Thyroid gland (tissue), 4 donors: ENCODE measurements at regions not wholly inside any gene's neighbourhood (a gene's known extent, or its start where the extent isn't known, plus 50 kb on each side); places are given as distances from the start of the nearest gene placed in this dataset.
A peak's percentile ranks its signal among the peaks of the same experiment; 100 is the strongest.
"Not testable (repeated sequence)": the region's sequence is repeated elsewhere in the genome, so short reads cannot be mapped to it uniquely, and the experiment has no call there.

Experiments
- DNase-seq, 2 donors: peaks; one replicate each; pipeline ENCODE4 v3.0.0-alpha.2; 2019
- H3K27ac ChIP-seq, 3 donors: fragments of 200-600 bp; sonication (generic); 1 replicate in 2 of 3; 2 replicates in 1 of 3; pipeline ENCODE4 v1.5.1; 2016 to 2019; ENCODE audit warnings: mild to moderate bottlenecking in 1 of 3, moderate library complexity in 1 of 3
- H3K27me3 ChIP-seq: fragments of 200-600 bp; sonication (generic); one replicate; pipeline ENCODE4 v1.5.1; 2019
- H3K36me3 ChIP-seq, 2 donors: fragments of 200-600 bp; sonication (generic); one replicate each; pipeline ENCODE4 v1.5.1; 2016 to 2019
- H3K4me1 ChIP-seq, 2 donors: fragments of 200-600 bp; sonication (generic); one replicate each; pipeline ENCODE4 v1.5.1; 2017 to 2019
- H3K4me3 ChIP-seq, 3 donors: fragments of 200-600 bp; sonication (generic); replicated peaks in 1 of 3; 1 replicate in 2 of 3; 2 replicates in 1 of 3; pipeline ENCODE4 v1.5.1; 2016; ENCODE audit warnings: mild to moderate bottlenecking in 1 of 3
- H3K9me3 ChIP-seq: fragments of 200-600 bp; sonication (generic); one replicate; pipeline ENCODE4 v1.5.1; 2017
- CTCF ChIP-seq, 6 experiments: fragments of 200-600 bp in 3 of 6; fragments of 450-650 bp in 3 of 6; sonication (generic) in 3 of 6; IDR thresholded peaks; one replicate each; pipeline ENCODE4 v1.5.1; 2016 to 2019; ENCODE audit warnings: antibody characterized with exemption in 6 of 6, mild to moderate bottlenecking in 2 of 6, inconsistent platforms in 1 of 6, moderate library complexity in 1 of 6
- POLR2A ChIP-seq, 2 donors: fragments of 450-650 bp; IDR thresholded peaks; one replicate each; pipeline ENCODE4 v1.6.1; 2017; ENCODE audit warnings: antibody characterized with exemption in 2 of 2, mild to moderate bottlenecking in 2 of 2, moderate library complexity in 1 of 2
- WGBS, 2 donors: methylation state at CpG; one replicate each; pipeline ENCODE4 v1.1.5; 2017; 5-methylcytosine and 5-hydroxymethylcytosine counted together
- intact Hi-C: fragments of 100-400 bp; cut with DNase I; formaldehyde crosslinking; loops from one replicate; pipeline ENCODE4 v1.15.1; 2023

DNA sequence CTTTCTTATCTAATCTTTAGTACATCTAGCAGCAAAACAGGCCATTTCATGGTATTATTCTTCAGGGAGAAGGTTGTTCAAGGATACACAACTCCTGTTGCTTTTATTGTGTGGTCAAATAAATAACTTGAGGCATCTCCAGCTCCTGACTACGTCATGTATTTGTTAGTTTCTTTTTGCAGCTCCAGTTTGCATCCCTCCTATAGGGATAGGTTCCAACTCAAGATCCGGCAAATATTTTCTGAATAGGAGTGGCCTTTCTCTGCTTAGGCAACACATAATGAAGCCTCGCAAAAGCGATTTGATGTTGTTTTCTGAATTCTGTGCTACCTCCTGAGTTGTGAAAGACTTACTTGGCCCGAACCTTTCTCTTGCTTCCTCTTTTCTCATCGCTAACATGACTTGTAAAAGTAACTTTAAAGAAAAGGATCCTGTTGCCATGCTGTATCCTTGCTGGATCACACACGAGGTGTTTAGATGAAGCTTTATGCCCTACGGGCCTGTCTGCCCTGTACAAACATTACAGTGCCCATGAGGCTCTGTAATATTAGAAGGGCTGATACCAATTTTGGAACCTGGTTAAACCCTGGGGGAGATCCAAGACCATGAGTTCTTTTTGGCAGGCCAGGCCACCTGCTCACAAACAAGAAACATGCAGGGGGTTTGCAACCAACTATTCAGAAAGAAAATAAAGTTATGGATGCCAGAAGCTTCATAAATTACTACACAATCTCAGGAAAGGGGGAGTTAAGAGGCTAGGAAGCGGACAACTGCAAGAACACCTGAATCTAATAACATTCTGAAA lies 149.8 kb upstream of the FGF10 start:
- Histone ChIP-seq H3K36me3 (no peaks in the 10 kb centered on the region), H3K27ac (no peak overlapping the region), H3K4me1 (no peaks in the 10 kb centered on the region), H3K27me3 (no peaks in the 10 kb centered on the region), H3K4me3 (no peak overlapping the region), H3K9me3 (no peaks in the 10 kb centered on the region)
- no peak for DNase-seq
- intact Hi-C loops, result no loop called here
- 64 to 78% methylated on average over 9 of the region's 9 CpGs for WGBS, 2 donors
- no peak for TF ChIP-seq POLR2A (IDR thresholded peaks at IDR 0.05)
- no peak for TF ChIP-seq CTCF (IDR thresholded peaks at IDR 0.05)

- H3K27ac ChIP-seq, result no peak overlapping the region
- intact Hi-C loops, result no loop called here
- no peaks in the 10 kb centered on the region for H3K27me3 ChIP-seq
- no peaks in the 10 kb centered on the region for H3K36me3 ChIP-seq
- no peaks in the 10 kb centered on the region for H3K9me3 ChIP-seq
- WGBS, 2 donors, result 52 to 60% methylated on average over 3 of the region's 3 CpGs
- no peak overlapping the region for H3K4me3 ChIP-seq
- TF ChIP-seq POLR2A (IDR thresholded peaks at IDR 0.05), result no peak
- TF ChIP-seq CTCF (IDR thresholded peaks at IDR 0.05), result peak in 5 of 6 experiments; percentile 5 to 58 (median 37)
- H3K4me1 ChIP-seq, result no peaks in the 10 kb centered on the region
- DNase-seq, result peak; percentile 17 to 32
Measured at GRCh38 chr5:44536650-44537260, 147.5 kb upstream of the FGF10 start.

GRCh38 chr5:44535621-44536020 lies 146.4 kb upstream of the FGF10 start:
- H3K36me3 ChIP-seq, result no peaks in the 10 kb centered on the region
- no peak overlapping the region for H3K4me3 ChIP-seq
- TF ChIP-seq POLR2A (IDR thresholded peaks at IDR 0.05) (no peak), CTCF (IDR thresholded peaks at IDR 0.05) (no peak)
- intact Hi-C loops, result no loop called here
- no peak for DNase-seq
- H3K9me3 ChIP-seq, result no peaks in the 10 kb centered on the region
- WGBS, 2 donors, result 62 to 64% methylated on average over 3 of the region's 3 CpGs
- H3K4me1 ChIP-seq, result no peaks in the 10 kb centered on the region
- H3K27me3 ChIP-seq, result no peaks in the 10 kb centered on the region
- H3K27ac ChIP-seq, result no peak overlapping the region

GRCh38 chr5:44532981-44533380 lies 143.8 kb upstream of the FGF10 start:
- no peak for DNase-seq
- intact Hi-C loops, result no loop called here
- H3K27ac ChIP-seq, result no peak overlapping the region

DNA sequence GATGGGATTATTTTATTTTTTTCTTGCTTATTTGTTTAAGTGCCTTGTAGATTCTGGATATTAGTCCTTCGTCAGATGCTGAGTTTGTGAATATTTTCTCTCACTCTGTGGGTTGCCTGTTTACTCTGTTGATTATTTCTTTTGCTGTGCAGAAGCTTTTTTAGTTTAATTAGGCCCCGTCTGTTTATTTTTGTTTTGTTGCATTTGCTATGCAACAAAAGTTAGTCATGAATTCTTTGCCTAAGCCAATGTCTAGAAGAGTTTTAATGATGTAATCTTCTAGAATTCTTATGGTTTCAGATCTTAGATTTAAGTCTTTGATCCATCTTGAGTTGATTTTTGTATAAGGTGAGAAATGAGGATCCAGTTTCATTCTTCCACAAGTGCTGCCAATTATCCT lies 142.5 kb upstream of the FGF10 start:
- intact Hi-C loops, H3K9me3 ChIP-seq, H3K36me3 ChIP-seq, H3K4me1 ChIP-seq, DNase-seq, H3K4me3 ChIP-seq, H3K27me3 ChIP-seq, H3K27ac ChIP-seq: not testable (repeated sequence)
- 73 to 78% methylated on average over 2 of the region's 2 CpGs for WGBS, 2 donors

More at GRCh38 chr5:44532981-44533380, 143.8 kb upstream of the FGF10 start:
- Histone ChIP-seq H3K4me3 (no peak overlapping the region), H3K27me3 (no peaks in the 10 kb centered on the region), H3K9me3 (no peaks in the 10 kb centered on the region), H3K36me3 (no peaks in the 10 kb centered on the region), H3K4me1 (no peaks in the 10 kb centered on the region)
- WGBS, 2 donors, result 78 to 82% methylated on average over 1 of the region's 1 CpG
- TF ChIP-seq CTCF (IDR thresholded peaks at IDR 0.05), result no peak
- no peak for TF ChIP-seq POLR2A (IDR thresholded peaks at IDR 0.05)

- H3K27me3 ChIP-seq, H3K36me3 ChIP-seq, intact Hi-C loops, H3K4me1 ChIP-seq, H3K4me3 ChIP-seq, H3K27ac ChIP-seq, H3K9me3 ChIP-seq, DNase-seq: not testable (repeated sequence)
- WGBS, 2 donors, result 86 to 89% methylated on average over 2 to 6 of the region's 6 CpGs
Measured at GRCh38 chr5:44530783-44531182, 141.6 kb upstream of the FGF10 start.
